BLaER1 (cell line): ENCODE measurements at regions not wholly inside any gene's neighbourhood (a gene's known extent, or its start where the extent isn't known, plus 50 kb on each side); places are given as distances from the start of the nearest gene placed in this dataset.
A peak's percentile ranks its signal among the peaks of the same experiment; 100 is the strongest.

Source experiments
- H3K27ac ChIP-seq: shearing (Covaris generic); formaldehyde crosslinking; 2 replicates; pipeline ENCODE4 v1.8.1; 2022
- H3K27me3 ChIP-seq: shearing (Covaris generic); formaldehyde crosslinking; 2 replicates; pipeline ENCODE4 v1.8.1; 2022
- H3K36me3 ChIP-seq: shearing (Covaris generic); formaldehyde crosslinking; 2 replicates; pipeline ENCODE4 v1.8.1; 2022
- H3K4me1 ChIP-seq: shearing (Covaris generic); formaldehyde crosslinking; 2 replicates; pipeline ENCODE4 v1.8.1; 2022
- H3K4me2 ChIP-seq: shearing (Covaris generic); formaldehyde crosslinking; 2 replicates; pipeline ENCODE4 v1.8.1; 2022
- H3K4me3 ChIP-seq: shearing (Covaris generic); formaldehyde crosslinking; 2 replicates; pipeline ENCODE4 v1.8.1; 2022
- H3K9ac ChIP-seq: shearing (Covaris generic); formaldehyde crosslinking; 2 replicates; pipeline ENCODE4 v1.8.1; 2022
- H3K9me3 ChIP-seq: shearing (Covaris generic); formaldehyde crosslinking; 2 replicates; pipeline ENCODE4 v1.8.1; 2022
- H4K20me1 ChIP-seq: shearing (Covaris generic); formaldehyde crosslinking; 2 replicates; pipeline ENCODE4 v1.8.1; 2022
- Cebpa-rat ChIP-seq: shearing (Covaris generic); IDR thresholded peaks from 2 replicates; pipeline ENCODE4 v1.8.1; 2022

- Histone ChIP-seq H4K20me1 (no peaks in the 10 kb centered on the region), H3K27ac (no peak overlapping the region), H3K9me3 (peaks cover 11% of the 10 kb centered on the region), H3K4me3 (no peak overlapping the region), H3K4me1 (no peaks in the 10 kb centered on the region), H3K9ac (no peak overlapping the region), H3K27me3 (no peaks in the 10 kb centered on the region), H3K36me3 (no peaks in the 10 kb centered on the region), H3K4me2 (no peak overlapping the region)
- no peak for TF ChIP-seq Cebpa-rat
Observed at GRCh38 chr2:239495175-239495574, 94.4 kb upstream of the HDAC4 start.

GRCh38 chr2:239494578-239494977 lies 93.8 kb upstream of the HDAC4 start:
- Histone ChIP-seq H3K9ac (no peak overlapping the region), H3K4me3 (no peak overlapping the region), H3K4me2 (no peak overlapping the region), H3K9me3 (peaks cover 11% of the 10 kb centered on the region), H3K27ac (no peak overlapping the region), H4K20me1 (no peaks in the 10 kb centered on the region), H3K27me3 (no peaks in the 10 kb centered on the region), H3K4me1 (peaks cover 2% of the 10 kb centered on the region), H3K36me3 (no peaks in the 10 kb centered on the region)
- no peak for TF ChIP-seq Cebpa-rat

GRCh38 chr2:239489481-239489880 lies 88.7 kb upstream of the HDAC4 start:
- Histone ChIP-seq H3K27ac (no peak overlapping the region), H3K4me3 (no peak overlapping the region), H3K9me3 (no peaks in the 10 kb centered on the region), H4K20me1 (no peaks in the 10 kb centered on the region), H3K9ac (no peak overlapping the region), H3K36me3 (no peaks in the 10 kb centered on the region), H3K27me3 (no peaks in the 10 kb centered on the region), H3K4me1 (peaks cover 22% of the 10 kb centered on the region), H3K4me2 (peak overlapping the region; percentile 53)
- no peak for TF ChIP-seq Cebpa-rat

GRCh38 chr2:239488125-239488524 lies 87.3 kb upstream of the HDAC4 start:
- TF ChIP-seq Cebpa-rat = no peak
- H3K4me3 ChIP-seq = no peak overlapping the region
- H4K20me1 ChIP-seq = no peaks in the 10 kb centered on the region
- H3K27ac ChIP-seq = no peak overlapping the region
- no peaks in the 10 kb centered on the region for H3K27me3 ChIP-seq
- peaks cover 22% of the 10 kb centered on the region for H3K4me1 ChIP-seq
- no peaks in the 10 kb centered on the region for H3K36me3 ChIP-seq
- H3K4me2 ChIP-seq = peak overlapping the region; percentile 53
- H3K9ac ChIP-seq = no peak overlapping the region; the same call in 1 of the 2 replicates
- no peaks in the 10 kb centered on the region for H3K9me3 ChIP-seq

- TF ChIP-seq Cebpa-rat = no peak
- H3K36me3 ChIP-seq = no peaks in the 10 kb centered on the region
- no peak overlapping the region for H3K9ac ChIP-seq
- no peak overlapping the region for H3K27ac ChIP-seq
- no peaks in the 10 kb centered on the region for H3K27me3 ChIP-seq
- H3K4me2 ChIP-seq = no peak overlapping the region
- no peak overlapping the region for H3K4me3 ChIP-seq
- H3K4me1 ChIP-seq = peaks cover 22% of the 10 kb centered on the region
- no peaks in the 10 kb centered on the region for H3K9me3 ChIP-seq
- no peaks in the 10 kb centered on the region for H4K20me1 ChIP-seq
Observed at GRCh38 chr2:239487272-239487671, 86.5 kb upstream of the HDAC4 start.

GRCh38 chr2:239485622-239486021 lies 84.8 kb upstream of the HDAC4 start:
- H3K4me3 ChIP-seq = no peak overlapping the region
- no peaks in the 10 kb centered on the region for H4K20me1 ChIP-seq
- H3K4me1 ChIP-seq = peaks cover 22% of the 10 kb centered on the region
- no peak overlapping the region for H3K4me2 ChIP-seq
- no peaks in the 10 kb centered on the region for H3K36me3 ChIP-seq
- no peak overlapping the region for H3K27ac ChIP-seq
- no peaks in the 10 kb centered on the region for H3K9me3 ChIP-seq
- no peak overlapping the region for H3K9ac ChIP-seq
- H3K27me3 ChIP-seq = no peaks in the 10 kb centered on the region
- no peak for TF ChIP-seq Cebpa-rat

- peaks cover 24% of the 10 kb centered on the region for H3K4me1 ChIP-seq
- H3K9ac ChIP-seq = no peak overlapping the region
- no peaks in the 10 kb centered on the region for H3K9me3 ChIP-seq
- no peak overlapping the region for H3K27ac ChIP-seq
- no peak overlapping the region for H3K4me3 ChIP-seq
- H3K27me3 ChIP-seq = no peaks in the 10 kb centered on the region
- TF ChIP-seq Cebpa-rat = no peak
- H3K4me2 ChIP-seq = no peak overlapping the region
- H3K36me3 ChIP-seq = no peaks in the 10 kb centered on the region
- H4K20me1 ChIP-seq = no peaks in the 10 kb centered on the region
Observed at GRCh38 chr2:239484571-239485355, 83.9 kb upstream of the HDAC4 start.

GRCh38 chr2:239482778-239483712 lies 82.2 kb upstream of the HDAC4 start:
- Histone ChIP-seq H3K9me3 (no peaks in the 10 kb centered on the region), H4K20me1 (no peaks in the 10 kb centered on the region), H3K4me2 (no peak overlapping the region), H3K4me1 (peaks cover 12% of the 10 kb centered on the region), H3K4me3 (no peak overlapping the region), H3K27ac (no peak overlapping the region), H3K36me3 (no peaks in the 10 kb centered on the region), H3K27me3 (no peaks in the 10 kb centered on the region), H3K9ac (no peak overlapping the region)
- no peak for TF ChIP-seq Cebpa-rat

- H3K36me3 ChIP-seq = no peaks in the 10 kb centered on the region
- H3K4me2 ChIP-seq = peak overlapping the region; percentile 3
- no peaks in the 10 kb centered on the region for H3K27me3 ChIP-seq
- no peak overlapping the region for H3K4me3 ChIP-seq
- H3K9me3 ChIP-seq = no peaks in the 10 kb centered on the region
- peaks cover 20% of the 10 kb centered on the region for H3K4me1 ChIP-seq
- H3K9ac ChIP-seq = no peak overlapping the region
- H3K27ac ChIP-seq = 0 out of 2 replicates have a peak overlapping the region, but pooled peaks have one; percentile 7
- no peaks in the 10 kb centered on the region for H4K20me1 ChIP-seq
- no peak for TF ChIP-seq Cebpa-rat
Observed at GRCh38 chr2:239479471-239479870, 78.7 kb upstream of the HDAC4 start.

- Histone ChIP-seq H3K9ac (no peak overlapping the region), H4K20me1 (no peaks in the 10 kb centered on the region), H3K27me3 (no peaks in the 10 kb centered on the region), H3K27ac (no peak overlapping the region), H3K4me3 (no peak overlapping the region), H3K9me3 (no peaks in the 10 kb centered on the region), H3K36me3 (no peaks in the 10 kb centered on the region), H3K4me1 (peaks cover 20% of the 10 kb centered on the region), H3K4me2 (no peak overlapping the region)
- no peak for TF ChIP-seq Cebpa-rat
Observed at GRCh38 chr2:239477591-239477990, 76.8 kb upstream of the HDAC4 start.
